Nucleus accumbens (tissue), 56 donors: ENCODE measurements at regions not wholly inside any gene's neighbourhood (a gene's known extent, or its start where the extent isn't known, plus 50 kb on each side); places are given as distances from the start of the nearest gene placed in this dataset.
A peak's percentile ranks its signal among the peaks of the same experiment; 100 is the strongest.
"Not testable (repeated sequence)": the region's sequence is repeated elsewhere in the genome, so short reads cannot be mapped to it uniquely, and the experiment has no call there.

Source experiments
- DNase-seq, 56 donors: peaks; one replicate each; lab custom pipeline; 2025; lab: John Stamatoyannopoulos, UW

GRCh38 chr14:38973083-38973700 lies 129.8 kb downstream of the SEC23A start:
- DNase-seq, result no peak

- DNase-seq, result no peak
Observed at GRCh38 chr14:38972511-38972910, 130.5 kb downstream of the SEC23A start.

GRCh38 chr14:38971258-38971921 lies 131.6 kb downstream of the SEC23A start:
- DNase-seq, result no peak

GRCh38 chr14:38964630-38965029 lies 138.4 kb downstream of the SEC23A start:
- no peak for DNase-seq

GRCh38 chr14:38960946-38961531 lies 142.0 kb downstream of the SEC23A start:
- DNase-seq, result no peak

- DNase-seq, result no peak
Observed at GRCh38 chr14:38959021-38959420, 144.0 kb downstream of the SEC23A start.

- DNase-seq, result no peak
Observed at GRCh38 chr14:38958589-38958988, 144.4 kb downstream of the SEC23A start.

GRCh38 chr14:38951451-38951850 lies 151.6 kb downstream of the SEC23A start:
- DNase-seq, result no peak

- DNase-seq, result no peak
Observed at GRCh38 chr14:38950676-38951075, 152.4 kb downstream of the SEC23A start.

GRCh38 chr14:38948576-38948975 lies 154.5 kb downstream of the SEC23A start:
- DNase-seq, result peak in 16 of 56 donors; percentile 12 to 57 (median 33)

- DNase-seq, result peak in 9 of 56 donors; percentile 6 to 51 (median 29)
Observed at GRCh38 chr14:38948171-38948570, 154.9 kb downstream of the SEC23A start.

- peak in 1 of 56 donors; percentile 9 for DNase-seq
Observed at GRCh38 chr14:38947343-38947742, 155.7 kb downstream of the SEC23A start.

- peak in 17 of 56 donors; percentile 7 to 72 (median 27) for DNase-seq
Observed at GRCh38 chr14:38944691-38945090, 158.3 kb downstream of the SEC23A start.

- no peak for DNase-seq
Observed at GRCh38 chr14:38941488-38941887, 161.5 kb downstream of the SEC23A start.

GRCh38 chr14:38932653-38933000 lies 170.4 kb downstream of the SEC23A start:
- DNase-seq, result not testable (repeated sequence)

GRCh38 chr14:38931969-38932652 lies 170.9 kb downstream of the SEC23A start:
- DNase-seq, result no peak

GRCh38 chr14:38930898-38931297 lies 172.1 kb downstream of the SEC23A start:
- DNase-seq, result no peak

GRCh38 chr14:38930022-38930421 lies 173.0 kb downstream of the SEC23A start:
- no peak for DNase-seq

- DNase-seq, result no peak
Observed at GRCh38 chr14:38929416-38929815, 173.6 kb downstream of the SEC23A start.

- not testable (repeated sequence) for DNase-seq
Observed at GRCh38 chr14:38921893-38922292, 181.1 kb downstream of the SEC23A start.

GRCh38 chr14:38915125-38915524 lies 187.9 kb downstream of the SEC23A start:
- no peak for DNase-seq
